ENCODE measurements at regions not wholly inside any gene's neighbourhood (a gene's known extent, or its start where the extent isn't known, plus 50 kb on each side); places are given as distances from the start of the nearest gene placed in this dataset.

DNA sequence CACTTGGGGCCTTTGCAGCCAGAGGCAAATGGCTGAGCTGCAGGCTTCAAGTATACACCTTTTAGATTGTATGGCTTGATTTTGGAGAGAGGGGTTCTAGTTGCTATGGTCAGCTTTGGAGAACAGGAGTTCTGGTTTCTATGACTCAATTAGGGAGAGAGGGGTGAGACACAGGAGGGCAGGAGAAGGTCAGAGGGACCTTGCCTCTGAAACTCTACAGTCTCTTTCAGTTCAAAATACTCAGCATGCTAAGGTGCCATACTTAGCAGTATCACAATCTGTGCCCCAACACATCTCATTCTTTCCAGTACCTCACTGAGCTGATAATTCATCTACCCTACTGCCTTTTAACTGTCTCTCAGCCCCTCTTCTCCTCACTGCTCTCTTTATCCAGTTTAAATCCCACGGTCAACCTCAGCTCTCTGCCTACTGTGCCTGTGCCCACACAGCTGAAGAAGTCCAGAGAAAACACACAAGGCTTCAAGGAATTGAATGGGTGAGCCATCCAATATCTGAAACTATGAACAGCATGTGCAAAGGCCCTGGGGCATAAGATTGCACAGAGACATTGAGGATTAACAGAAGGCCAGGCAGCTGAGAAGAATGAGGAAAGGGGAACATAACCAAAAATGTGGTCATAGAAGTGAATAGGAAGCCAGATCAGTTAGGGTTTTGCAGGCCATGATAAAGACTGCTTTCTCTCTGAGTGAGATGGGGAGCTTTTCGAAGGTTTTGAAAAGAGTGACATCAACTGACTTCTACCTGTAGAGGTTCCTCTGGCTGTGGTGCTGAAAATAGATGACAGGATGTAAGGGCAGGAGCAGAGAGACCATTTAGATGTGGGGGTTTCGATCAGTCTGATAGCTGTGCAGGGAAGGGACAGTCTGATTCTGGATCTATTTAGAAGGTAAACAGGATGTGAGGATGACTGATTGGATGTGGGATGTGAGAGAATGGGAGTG, 54.5 kb upstream of the C3orf80 start:
- H3K9me3 Mint-ChIP-seq: no peaks in the 10 kb centered on the region
- no peak overlapping the region for H3K27ac Mint-ChIP-seq
- no peak overlapping the region for H3K4me3 Mint-ChIP-seq
- no peak for DNase-seq
- peaks cover 41% of the 10 kb centered on the region for H3K4me1 Mint-ChIP-seq (ENCODE audit: low read depth)
- no peak for TF ChIP-seq CTCF (IDR thresholded peaks at IDR 0.05)
- no peaks in the 10 kb centered on the region; the same call in 1 of the 2 replicates for H3K27me3 Mint-ChIP-seq (ENCODE audit: insufficient read depth)
- H3K36me3 Mint-ChIP-seq (ENCODE audit: low read depth): no peaks in the 10 kb centered on the region

DNA sequence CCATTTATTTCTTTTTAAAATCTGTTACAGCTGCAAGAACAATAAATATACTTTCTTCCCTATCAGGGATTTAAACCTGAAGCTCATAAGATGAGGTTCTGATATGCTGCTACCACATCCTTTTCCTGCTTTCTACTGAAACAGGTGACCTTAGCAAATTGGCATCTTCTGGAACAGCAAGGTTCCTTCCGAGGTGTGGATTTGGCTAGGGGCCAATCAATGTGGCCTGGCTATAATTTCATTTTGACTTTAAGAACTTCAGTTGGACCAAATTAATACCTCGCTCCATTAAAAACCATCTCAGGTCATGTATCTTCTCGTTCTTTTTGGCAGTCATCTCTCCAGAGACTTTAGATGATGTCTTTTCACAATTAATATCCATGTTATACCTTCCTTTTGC, 53.4 kb upstream of the C3orf80 start:
- no peaks in the 10 kb centered on the region for H3K36me3 Mint-ChIP-seq (ENCODE audit: low read depth)
- no peak for TF ChIP-seq CTCF (IDR thresholded peaks at IDR 0.05)
- H3K9me3 Mint-ChIP-seq: no peaks in the 10 kb centered on the region
- H3K27me3 Mint-ChIP-seq (ENCODE audit: insufficient read depth): no peaks in the 10 kb centered on the region; the same call in 1 of the 2 replicates
- H3K27ac Mint-ChIP-seq: no peak overlapping the region
- H3K4me3 Mint-ChIP-seq: no peak overlapping the region
- DNase-seq: no peak
- H3K4me1 Mint-ChIP-seq (ENCODE audit: low read depth): peaks cover 40% of the 10 kb centered on the region

GRCh38 chr3:160174621-160175020, 50.6 kb upstream of the C3orf80 start:
- no peaks in the 10 kb centered on the region for H3K9me3 Mint-ChIP-seq
- H3K27me3 Mint-ChIP-seq (ENCODE audit: insufficient read depth): no peaks in the 10 kb centered on the region; the same call in 1 of the 2 replicates
- no peak for TF ChIP-seq CTCF (IDR thresholded peaks at IDR 0.05)
- H3K4me3 Mint-ChIP-seq: no peak overlapping the region
- peaks cover 25% of the 10 kb centered on the region for H3K4me1 Mint-ChIP-seq (ENCODE audit: low read depth)
- H3K27ac Mint-ChIP-seq: no peak overlapping the region
- no peaks in the 10 kb centered on the region for H3K36me3 Mint-ChIP-seq (ENCODE audit: low read depth)
- DNase-seq: no peak
